PC-9 (cell line): ENCODE measurements at regions not wholly inside any gene's neighbourhood (a gene's known extent, or its start where the extent isn't known, plus 50 kb on each side); places are given as distances from the start of the nearest gene placed in this dataset.

Experiments used
- BruUV-seq: library from RNA; stranded (reverse); fragments of 400-500 nt; replicated peaks from 2 replicates; lab custom pipeline; 2021; lab: Mats Ljungman, UMichigan
- CTCF ChIA-PET: fragments of 300-600 bp; sonication (Branson Sonifier 250); formaldehyde crosslinking; loops from one replicate; lab custom pipeline; 2022; ENCODE audit warnings: antibody characterized with exemption; lab: Charles Lee
- POLR2A ChIA-PET: fragments of 300-600 bp; sonication (Branson Sonifier 250); formaldehyde crosslinking; loops from one replicate; lab custom pipeline; 2022; ENCODE audit warnings: antibody characterized with exemption; ENCODE audit not compliant: unreplicated experiment; lab: Charles Lee
- DNase-seq, 2 experiments: peaks; one replicate each; pipeline versions ENCODE4 v3.0.0 to v3.0.0-alpha.2; 2015 to 2022; ENCODE audit warnings: mixed read lengths in 1 of 2
- H2AFZ ChIP-seq: fragments of 200-600 bp; sonication (generic); 2 replicates; pipeline ENCODE4 v1.8.1; 2017; ENCODE audit warnings: antibody characterized with exemption
- H3F3A ChIP-seq: fragments of 200-600 bp; sonication (generic); 2 replicates; pipeline ENCODE4 v1.8.1; 2017; ENCODE audit warnings: antibody characterized with exemption, mild to moderate bottlenecking, low read depth; ENCODE audit not compliant: insufficient read depth
- H3K27ac ChIP-seq: fragments of 200-600 bp; sonication (generic); 2 replicates; pipeline ENCODE4 v1.6.1; 2016; ENCODE audit warnings: mixed run types
- H3K27me3 ChIP-seq: fragments of 200-600 bp; sonication (generic); 2 replicates; pipeline ENCODE4 v1.6.1; 2016; ENCODE audit warnings: low read depth, mixed run types; ENCODE audit not compliant: insufficient read depth
- H3K36me3 ChIP-seq: fragments of 200-600 bp; sonication (generic); 2 replicates; pipeline ENCODE4 v1.6.1; 2016; ENCODE audit warnings: low read depth, mixed run types
- H3K4me1 ChIP-seq: fragments of 200-600 bp; sonication (generic); replicated peaks from 2 replicates; pipeline ENCODE4 v1.6.1; 2016; ENCODE audit warnings: mixed run types; ENCODE audit not compliant: insufficient read depth
- H3K4me2 ChIP-seq: fragments of 200-600 bp; sonication (generic); 2 replicates; pipeline ENCODE4 v1.6.1; 2017; ENCODE audit warnings: mixed run types
- H3K4me3 ChIP-seq: fragments of 200-600 bp; sonication (generic); 2 replicates; pipeline ENCODE4 v1.6.1; 2016; ENCODE audit warnings: mixed run types
- H3K79me2 ChIP-seq: fragments of 200-600 bp; sonication (generic); 2 replicates; pipeline ENCODE4 v1.6.1; 2017; ENCODE audit warnings: low read depth, mixed run types
- H3K9me2 ChIP-seq: fragments of 200-600 bp; sonication (generic); 2 replicates; pipeline ENCODE4 v1.8.1; 2017; ENCODE audit warnings: mild to moderate bottlenecking; ENCODE audit not compliant: insufficient read depth
- H3K9me3 ChIP-seq: fragments of 200-600 bp; sonication (generic); 2 replicates; pipeline ENCODE4 v1.8.1; 2016; ENCODE audit warnings: low read depth; ENCODE audit not compliant: insufficient read depth
- H4K20me1 ChIP-seq: fragments of 200-600 bp; sonication (generic); 2 replicates; pipeline ENCODE4 v1.8.1; 2017; ENCODE audit not compliant: insufficient read depth
- EZH2 ChIP-seq: fragments of 200-600 bp; sonication (generic); IDR thresholded peaks from 2 replicates; pipeline ENCODE4 v1.8.0; 2017; ENCODE audit warnings: antibody characterized with exemption, low read depth
- intact Hi-C: fragments of 100-400 bp; cut with micrococcal nuclease; formaldehyde crosslinking; loops from one replicate; pipeline ENCODE4 v1.10.0; 2022; ENCODE audit not compliant: unreplicated experiment
- TF ChIP-seq, protein P1 (sequence below): fragments of 200-600 bp; sonication (generic); conservative IDR thresholded peaks from 2 replicates; pipeline ENCODE4 v1.6.1; 2017; ENCODE audit warnings: mixed run types, antibody characterized with exemption, mild to moderate bottlenecking, moderate library complexity

DNA sequence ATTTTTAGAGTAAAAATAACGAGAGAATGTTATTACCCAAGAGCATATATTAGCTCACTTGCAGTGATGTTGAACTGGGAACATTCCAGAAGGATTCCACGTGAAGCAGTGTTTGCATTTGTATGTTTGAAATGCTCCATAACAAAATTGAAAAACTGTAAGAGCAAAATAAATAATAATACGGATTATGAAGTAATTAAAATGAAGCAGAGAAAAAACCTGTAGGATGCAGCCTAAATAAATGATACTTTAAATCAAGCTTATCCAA lies 203.3 kb downstream of the BAMBI start:
- POLR2A ChIA-PET: no interaction called here
- no peak for TF ChIP-seq EZH2
- TF ChIP-seq, protein P1, sequence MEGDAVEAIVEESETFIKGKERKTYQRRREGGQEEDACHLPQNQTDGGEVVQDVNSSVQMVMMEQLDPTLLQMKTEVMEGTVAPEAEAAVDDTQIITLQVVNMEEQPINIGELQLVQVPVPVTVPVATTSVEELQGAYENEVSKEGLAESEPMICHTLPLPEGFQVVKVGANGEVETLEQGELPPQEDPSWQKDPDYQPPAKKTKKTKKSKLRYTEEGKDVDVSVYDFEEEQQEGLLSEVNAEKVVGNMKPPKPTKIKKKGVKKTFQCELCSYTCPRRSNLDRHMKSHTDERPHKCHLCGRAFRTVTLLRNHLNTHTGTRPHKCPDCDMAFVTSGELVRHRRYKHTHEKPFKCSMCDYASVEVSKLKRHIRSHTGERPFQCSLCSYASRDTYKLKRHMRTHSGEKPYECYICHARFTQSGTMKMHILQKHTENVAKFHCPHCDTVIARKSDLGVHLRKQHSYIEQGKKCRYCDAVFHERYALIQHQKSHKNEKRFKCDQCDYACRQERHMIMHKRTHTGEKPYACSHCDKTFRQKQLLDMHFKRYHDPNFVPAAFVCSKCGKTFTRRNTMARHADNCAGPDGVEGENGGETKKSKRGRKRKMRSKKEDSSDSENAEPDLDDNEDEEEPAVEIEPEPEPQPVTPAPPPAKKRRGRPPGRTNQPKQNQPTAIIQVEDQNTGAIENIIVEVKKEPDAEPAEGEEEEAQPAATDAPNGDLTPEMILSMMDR: no peak
- intact Hi-C loops: no loop called here
- BruUV-seq: no TSS peak
- H3K36me3 ChIP-seq: no peaks in the 10 kb centered on the region
- no peaks in the 10 kb centered on the region for H3K79me2 ChIP-seq
- H3F3A ChIP-seq: no peaks in the 10 kb centered on the region
- no peaks in the 10 kb centered on the region for H4K20me1 ChIP-seq
- H3K4me2 ChIP-seq: no peak overlapping the region
- no peaks in the 10 kb centered on the region for H3K9me2 ChIP-seq
- no peaks in the 10 kb centered on the region for H3K4me1 ChIP-seq
- H3K27me3 ChIP-seq: no peaks in the 10 kb centered on the region
- H3K27ac ChIP-seq: no peak overlapping the region
- no peak overlapping the region for H2AFZ ChIP-seq
- CTCF ChIA-PET: no interaction called here
- no peak for DNase-seq
- H3K4me3 ChIP-seq: no peak overlapping the region
- no peaks in the 10 kb centered on the region for H3K9me3 ChIP-seq

DNA sequence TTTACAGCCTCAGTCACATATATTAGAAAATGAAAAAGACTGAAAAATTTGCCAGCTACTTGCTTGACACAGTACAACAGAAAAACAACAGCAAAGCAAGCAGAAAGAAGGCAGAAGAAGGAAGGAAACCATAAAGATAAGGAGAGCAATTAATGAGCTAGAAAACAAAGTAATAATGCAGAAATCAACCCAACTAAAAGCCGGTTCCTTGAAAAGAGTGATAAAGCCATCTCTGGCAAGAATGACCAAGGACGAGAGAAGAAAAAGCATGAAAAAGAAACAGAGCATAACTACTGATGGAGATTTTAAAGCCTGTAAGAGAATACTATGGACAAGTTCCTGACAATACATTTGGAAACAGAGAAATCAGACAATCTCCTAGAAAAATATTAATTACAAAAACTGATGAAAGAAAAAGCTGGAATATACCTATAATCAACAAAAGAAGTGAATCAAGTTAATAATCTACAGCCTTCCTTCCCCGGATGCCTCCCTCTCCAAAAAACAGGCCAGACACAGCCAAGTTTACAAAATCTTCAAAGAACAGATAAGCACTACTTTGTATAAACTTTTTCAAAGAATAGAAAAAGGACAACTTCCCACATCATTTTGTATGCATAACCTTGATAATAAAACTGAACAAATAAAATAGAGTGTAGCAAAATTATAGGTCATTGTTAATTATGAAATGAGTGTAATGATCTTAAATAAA lies 204.0 kb downstream of the BAMBI start:
- H3K4me3 ChIP-seq: no peak overlapping the region
- H2AFZ ChIP-seq: no peak overlapping the region
- H3K4me1 ChIP-seq: no peaks in the 10 kb centered on the region
- intact Hi-C loops: no loop called here
- no peak for DNase-seq
- H3F3A ChIP-seq: no peaks in the 10 kb centered on the region
- no TSS peak for BruUV-seq
- no peaks in the 10 kb centered on the region for H3K9me2 ChIP-seq
- no peak overlapping the region for H3K4me2 ChIP-seq
- TF ChIP-seq, protein P1: no peak
- no peak for TF ChIP-seq EZH2
- ChIA-PET POLR2A (no interaction called here), CTCF (no interaction called here)
- H3K27ac ChIP-seq: no peak overlapping the region
- no peaks in the 10 kb centered on the region for H3K36me3 ChIP-seq
- H3K79me2 ChIP-seq: no peaks in the 10 kb centered on the region
- no peaks in the 10 kb centered on the region for H3K27me3 ChIP-seq
- no peaks in the 10 kb centered on the region for H3K9me3 ChIP-seq
- H4K20me1 ChIP-seq: no peaks in the 10 kb centered on the region

DNA sequence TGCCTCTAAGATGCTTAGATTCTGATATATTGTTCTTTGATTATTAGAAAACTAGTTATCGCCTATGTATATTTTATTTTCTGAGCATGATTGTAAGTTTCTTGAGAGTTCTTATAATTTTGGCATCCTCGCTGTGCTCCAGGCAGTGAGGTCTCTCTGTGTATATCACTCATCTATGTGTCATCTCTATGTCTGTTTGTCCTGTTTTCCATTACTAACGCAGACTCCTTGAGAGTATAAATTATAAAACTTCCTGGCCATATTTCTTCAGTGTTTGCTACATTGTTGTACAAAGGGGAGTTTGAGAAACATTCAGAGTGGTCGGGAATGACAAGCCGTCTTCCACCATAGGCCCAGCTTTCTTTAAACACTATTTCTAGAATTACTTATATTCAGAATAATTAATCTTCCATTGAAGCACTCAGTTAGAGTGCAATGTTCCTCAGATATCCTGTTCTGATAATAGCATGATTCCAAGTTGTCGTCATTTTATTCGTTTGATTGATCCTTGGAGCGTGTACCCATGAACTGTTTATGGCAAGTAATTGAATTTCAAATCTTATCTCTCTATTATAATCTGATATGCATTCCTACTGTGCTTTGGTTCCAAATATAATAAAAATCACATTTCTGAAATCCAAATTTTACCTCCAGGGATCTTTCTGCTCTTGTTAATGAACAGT lies 206.6 kb downstream of the BAMBI start:
- Histone ChIP-seq H4K20me1 (no peaks in the 10 kb centered on the region), H3K9me3 (no peaks in the 10 kb centered on the region), H3F3A (no peaks in the 10 kb centered on the region), H3K27me3 (no peaks in the 10 kb centered on the region), H2AFZ (no peak overlapping the region), H3K4me3 (no peak overlapping the region), H3K36me3 (no peaks in the 10 kb centered on the region), H3K79me2 (no peaks in the 10 kb centered on the region), H3K9me2 (no peaks in the 10 kb centered on the region), H3K27ac (no peak overlapping the region), H3K4me1 (no peaks in the 10 kb centered on the region), H3K4me2 (no peak overlapping the region)
- POLR2A ChIA-PET: no interaction called here
- intact Hi-C loops: no loop called here
- TF ChIP-seq, protein P1: no peak
- no peak for TF ChIP-seq EZH2
- no peak for DNase-seq
- no TSS peak for BruUV-seq
- CTCF ChIA-PET: no interaction called here
